Ovary (tissue), 3 donors: ENCODE measurements at regions not wholly inside any gene's neighbourhood (a gene's known extent, or its start where the extent isn't known, plus 50 kb on each side); places are given as distances from the start of the nearest gene placed in this dataset.

Experiments
- CTCF ChIP-seq, 3 donors: fragments of 450-650 bp in 2 of 3; fragments of 200-600 bp in 1 of 3; IDR thresholded peaks; one replicate each; pipeline versions ENCODE4 v1.5.1 to v1.8.0; 2016 to 2022; ENCODE audit warnings: antibody characterized with exemption in 3 of 3, mild to moderate bottlenecking in 1 of 3
- EP300 ChIP-seq: sonication (generic); formaldehyde crosslinking; IDR thresholded peaks from one replicate; pipeline ENCODE4 v1.6.1; 2017; ENCODE audit warnings: antibody characterized with exemption
- donor health status: DM: no; HTN: no; CAD: no.

DNA sequence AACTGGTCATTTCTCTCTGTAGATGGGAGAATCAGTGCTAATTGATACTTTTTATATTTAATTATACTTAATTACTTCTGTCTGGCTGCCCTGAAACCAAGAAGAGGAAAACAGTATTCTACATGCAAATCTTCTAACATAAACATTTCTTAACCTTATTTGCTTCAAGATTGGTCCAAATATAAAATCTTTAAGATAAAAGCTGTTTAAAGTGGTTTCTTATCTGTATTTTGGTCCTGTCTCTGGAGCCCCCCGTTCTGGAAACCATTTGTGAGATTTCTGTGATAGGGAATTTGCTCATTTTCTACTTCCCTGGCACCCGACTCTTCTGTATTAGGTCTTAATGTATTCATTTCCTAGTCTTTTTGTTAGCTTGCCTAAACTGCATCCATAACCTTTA is 168.6 kb downstream of the RNF144B start:
- no peak for TF ChIP-seq CTCF (IDR thresholded peaks at IDR 0.05)
- TF ChIP-seq EP300: no peak
